Fibroblast of villous mesenchyme (primary cell): ENCODE measurements at regions not wholly inside any gene's neighbourhood (a gene's known extent, or its start where the extent isn't known, plus 50 kb on each side); places are given as distances from the start of the nearest gene placed in this dataset.

Source experiments
- DNase-seq: peaks from one replicate; pipeline ENCODE4 v3.0.0-alpha.2; 2010; ENCODE audit warnings: low read depth
- H3K4me3 ChIP-seq: 2 replicates; pipeline ENCODE4 v1.5.1; 2011; ENCODE audit warnings: low read depth, mild to moderate bottlenecking, low read length
- TF ChIP-seq, protein P1 (sequence below): IDR thresholded peaks from 2 replicates; pipeline ENCODE4 v1.5.1; 2012; ENCODE audit warnings: low read depth, mild to moderate bottlenecking, low read length; ENCODE audit not compliant: insufficient read depth

DNA sequence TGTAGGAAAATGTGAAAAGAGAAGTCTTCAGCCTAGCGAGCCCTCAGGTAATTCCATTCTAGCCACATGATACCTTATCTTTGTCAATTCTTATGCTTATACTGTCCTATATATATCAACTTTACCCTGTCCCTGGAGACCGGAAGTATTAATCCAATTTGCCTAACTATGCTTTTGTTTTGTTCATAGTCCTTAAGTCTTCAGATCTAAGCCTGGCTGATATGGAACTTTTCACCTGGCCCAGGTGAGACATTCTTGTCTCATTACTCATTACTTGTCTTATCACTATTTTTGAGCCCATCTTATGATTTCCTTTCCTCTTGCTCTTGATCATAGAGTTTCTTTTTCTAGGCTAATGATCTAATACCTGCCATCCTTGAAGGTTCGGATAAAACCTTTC is 194.1 kb upstream of the FANCL start:
- no peak for DNase-seq
- no peak overlapping the region for H3K4me3 ChIP-seq
- TF ChIP-seq, protein P1, sequence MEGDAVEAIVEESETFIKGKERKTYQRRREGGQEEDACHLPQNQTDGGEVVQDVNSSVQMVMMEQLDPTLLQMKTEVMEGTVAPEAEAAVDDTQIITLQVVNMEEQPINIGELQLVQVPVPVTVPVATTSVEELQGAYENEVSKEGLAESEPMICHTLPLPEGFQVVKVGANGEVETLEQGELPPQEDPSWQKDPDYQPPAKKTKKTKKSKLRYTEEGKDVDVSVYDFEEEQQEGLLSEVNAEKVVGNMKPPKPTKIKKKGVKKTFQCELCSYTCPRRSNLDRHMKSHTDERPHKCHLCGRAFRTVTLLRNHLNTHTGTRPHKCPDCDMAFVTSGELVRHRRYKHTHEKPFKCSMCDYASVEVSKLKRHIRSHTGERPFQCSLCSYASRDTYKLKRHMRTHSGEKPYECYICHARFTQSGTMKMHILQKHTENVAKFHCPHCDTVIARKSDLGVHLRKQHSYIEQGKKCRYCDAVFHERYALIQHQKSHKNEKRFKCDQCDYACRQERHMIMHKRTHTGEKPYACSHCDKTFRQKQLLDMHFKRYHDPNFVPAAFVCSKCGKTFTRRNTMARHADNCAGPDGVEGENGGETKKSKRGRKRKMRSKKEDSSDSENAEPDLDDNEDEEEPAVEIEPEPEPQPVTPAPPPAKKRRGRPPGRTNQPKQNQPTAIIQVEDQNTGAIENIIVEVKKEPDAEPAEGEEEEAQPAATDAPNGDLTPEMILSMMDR, result no peak

GRCh38 chr2:58434692-58435091 is 193.6 kb upstream of the FANCL start:
- TF ChIP-seq, protein P1, result no peak
- no peak overlapping the region for H3K4me3 ChIP-seq
- no peak for DNase-seq

DNA sequence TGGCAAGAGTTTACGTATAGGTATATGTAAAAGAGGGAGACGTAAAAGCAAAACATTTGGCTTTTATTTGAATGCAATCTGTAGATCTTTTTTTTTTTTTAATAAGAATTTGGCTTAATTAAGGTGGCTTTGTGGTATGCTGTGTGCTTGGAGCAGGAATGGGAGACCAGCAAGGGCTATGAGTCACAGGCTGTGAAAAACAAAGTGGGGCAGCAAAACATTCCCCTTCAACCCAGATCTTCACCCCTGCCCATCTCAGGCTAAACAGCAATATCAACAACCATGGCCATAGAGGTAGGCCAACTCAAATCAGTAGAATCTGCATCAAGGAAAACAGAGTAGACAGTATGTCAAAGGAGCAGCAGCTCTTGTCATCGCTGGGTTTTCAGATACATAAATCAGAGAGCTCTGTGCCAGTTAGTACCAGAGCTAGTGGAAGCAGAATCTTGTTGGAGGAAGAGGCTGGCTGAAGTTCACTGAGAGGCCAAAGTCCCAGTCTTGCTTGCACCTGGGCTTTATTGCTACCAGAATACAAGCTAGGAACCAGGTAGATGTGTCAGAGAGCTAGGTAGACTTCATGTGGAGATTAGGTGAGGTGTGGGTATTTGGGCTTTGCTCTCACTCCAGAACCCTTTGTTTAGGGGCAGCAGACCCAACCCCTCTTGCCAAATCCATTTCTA is 191.5 kb upstream of the FANCL start:
- TF ChIP-seq, protein P1, result no peak
- no peak for DNase-seq
- no peak overlapping the region for H3K4me3 ChIP-seq

- DNase-seq, result no peak
- TF ChIP-seq, protein P1, result no peak
- H3K4me3 ChIP-seq, result peak overlapping the region; percentile 23
Observed at GRCh38 chr2:58429014-58429875, 188.1 kb upstream of the FANCL start.

DNA sequence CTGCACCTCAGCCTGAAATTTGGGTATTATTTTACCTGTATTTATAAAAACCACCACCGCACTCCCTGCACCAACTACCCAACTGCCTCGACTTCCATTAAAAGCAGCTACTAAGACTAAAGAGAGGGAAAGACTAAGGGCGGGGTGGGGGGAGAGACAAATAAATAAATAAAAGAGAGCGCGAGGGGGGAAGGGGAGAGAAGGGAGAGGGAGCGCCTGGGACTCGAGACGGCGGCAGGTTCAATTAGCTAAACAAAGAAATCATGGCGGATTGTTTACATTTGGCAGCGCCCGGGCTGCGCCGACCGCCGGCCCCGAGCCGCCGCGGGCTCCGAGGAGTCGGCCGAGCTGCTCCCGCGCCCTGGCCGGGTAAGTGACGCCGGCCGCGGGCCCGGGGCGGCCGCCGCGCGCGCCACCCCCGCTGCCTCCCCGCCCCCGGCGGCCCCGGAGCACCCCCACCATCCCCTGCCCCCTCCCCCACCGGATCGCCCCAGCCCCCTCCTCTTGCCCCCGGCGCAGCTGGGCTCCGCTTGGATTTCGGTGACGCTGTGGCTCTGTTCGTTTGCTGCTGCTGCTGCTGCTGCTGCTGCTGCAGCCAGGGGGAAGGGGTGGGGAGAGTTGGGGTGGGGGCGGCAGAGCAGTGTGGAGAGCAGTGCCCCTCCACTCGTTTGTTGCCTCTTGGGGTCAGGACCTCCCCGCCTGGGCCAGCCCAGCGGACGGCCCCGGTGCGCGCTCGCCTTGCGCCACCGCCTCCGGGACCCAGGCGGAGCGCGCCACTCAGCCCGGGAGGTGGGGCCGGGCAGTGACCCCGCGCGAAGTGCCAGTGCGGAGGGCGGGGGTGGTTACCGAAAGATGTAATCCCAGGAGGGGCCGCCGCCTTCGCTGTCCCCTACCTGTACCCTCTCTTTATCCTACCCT is 187.2 kb upstream of the FANCL start:
- DNase-seq, result no peak
- H3K4me3 ChIP-seq, result peak overlapping the region; percentile 60
- TF ChIP-seq, protein P1, result no peak

DNA sequence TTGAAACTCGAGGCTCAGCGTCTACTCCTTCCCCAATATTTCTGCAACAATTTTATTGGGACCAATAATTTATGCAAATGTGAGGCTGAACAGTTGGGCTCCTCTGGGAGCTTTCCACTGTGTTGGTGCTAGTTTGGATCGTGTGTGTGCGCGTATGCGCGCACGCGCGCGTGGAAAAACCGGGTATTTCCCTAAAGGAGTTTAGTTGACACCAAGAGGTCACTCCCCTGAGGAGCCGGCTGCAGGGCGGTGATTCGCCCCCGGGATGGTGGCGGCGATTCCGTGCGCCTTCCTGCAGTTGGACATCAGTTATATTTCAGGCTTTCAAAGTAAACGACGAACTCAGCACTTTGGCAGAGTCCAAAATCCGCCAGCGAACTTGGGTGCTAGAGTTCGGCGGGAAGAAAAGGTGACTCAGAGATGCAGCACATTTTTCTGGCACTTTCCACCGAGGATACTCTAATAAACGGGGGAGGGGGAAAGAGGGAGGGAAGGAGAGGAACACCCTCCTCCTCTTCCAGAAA is 186.5 kb upstream of the FANCL start:
- TF ChIP-seq, protein P1, result no peak
- peak; percentile 39 for DNase-seq
- H3K4me3 ChIP-seq, result peak overlapping the region; percentile 60
